ENCODE measurements at regions not wholly inside any gene's neighbourhood (a gene's known extent, or its start where the extent isn't known, plus 50 kb on each side); places are given as distances from the start of the nearest gene placed in this dataset.

DNA sequence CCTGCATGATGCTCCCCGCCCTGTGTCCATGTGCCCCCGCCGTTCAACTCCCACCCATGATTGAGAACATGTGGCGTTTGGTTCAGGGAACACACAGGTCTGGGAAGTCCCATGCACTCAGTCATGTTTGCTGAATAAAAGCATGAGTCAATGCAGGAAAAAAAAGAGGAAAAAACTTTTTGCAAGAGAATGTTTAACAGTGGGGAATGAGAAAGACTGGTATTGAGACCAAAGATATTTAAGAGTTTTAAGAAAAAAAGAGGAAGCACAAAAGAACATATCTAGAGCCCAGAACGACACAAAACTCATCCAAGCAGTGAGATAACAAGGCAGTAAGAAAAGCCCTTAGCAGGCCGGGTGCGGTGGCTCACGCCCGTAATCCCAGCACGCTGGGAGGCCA, 279.2 kb upstream of the THSD7B start:
- no peak for TF ChIP-seq TAF1 (IDR thresholded peaks at IDR 0.05; ENCODE audit: borderline replicate concordance, low read depth, low read length)
- no peak for TF ChIP-seq BCL11A (IDR thresholded peaks at IDR 0.05; ENCODE audit: low read depth, low read length)

Data from GM12878 (cell line).